ENCODE measurements at regions not wholly inside any gene's neighbourhood (a gene's known extent, or its start where the extent isn't known, plus 50 kb on each side); places are given as distances from the start of the nearest gene placed in this dataset.

DNA sequence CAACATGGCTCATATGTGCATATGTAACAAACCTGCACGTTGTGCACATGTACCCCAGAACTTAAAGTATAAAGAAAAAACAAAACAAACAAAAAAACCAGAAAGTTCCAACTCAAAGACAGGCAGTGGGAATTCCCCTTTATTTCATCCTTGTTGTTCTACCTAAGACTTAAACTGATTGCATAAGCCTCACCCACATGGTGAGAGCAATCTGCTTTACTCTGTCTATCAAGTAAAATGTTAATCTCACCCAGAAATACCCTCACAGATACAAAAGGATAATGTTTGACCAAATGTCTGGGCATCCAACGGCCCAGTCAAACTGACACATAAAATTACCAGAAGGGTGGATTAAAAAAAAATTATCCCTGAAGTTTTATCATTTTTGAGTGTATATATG lies 190.9 kb upstream of the PLSCR5 start:
- Histone ChIP-seq H2AFZ (ENCODE audit: low read depth, low read length, poor library complexity, severe bottlenecking) (no peak overlapping the region), H3K36me3 (ENCODE audit: control insufficient read depth in 1 of 2, insufficient read depth in 2 of 2, low read length in 2 of 2) (no peaks in the 10 kb centered on the region), H3K9me3 (ENCODE audit: control insufficient read depth in 1 of 2, insufficient read depth in 1 of 2, low read depth in 1 of 2, low read length in 2 of 2) (no peaks in the 10 kb centered on the region), H3K9ac (ENCODE audit: low read length) (no peak overlapping the region), H4K20me1 (ENCODE audit: insufficient read depth) (no peaks in the 10 kb centered on the region), H3K27ac (ENCODE audit: low read depth, low read length) (no peak overlapping the region), H3K9me2 (ENCODE audit: insufficient read depth) (no peaks in the 10 kb centered on the region), H3K27me3 (ENCODE audit: insufficient read depth, low read length) (no peaks in the 10 kb centered on the region), H3K4me3 (replicated peaks in 1 of 2; ENCODE audit: low read depth in 1 of 2, low read length in 2 of 2) (no peak overlapping the region), H3K4me1 (ENCODE audit: control insufficient read depth in 1 of 2, insufficient read depth in 2 of 2, low read length in 2 of 2) (no peaks in the 10 kb centered on the region), H3K4me2 (ENCODE audit: low read length) (no peak overlapping the region), H3K79me2 (ENCODE audit: insufficient read depth, low read length) (no peaks in the 10 kb centered on the region)
- intact Hi-C loops (cut with micrococcal nuclease), result no loop called here
- POLR2A ChIA-PET, result no interaction called here
- CTCF ChIA-PET, result no interaction called here
- no TSS peak for BruUV-seq (replicated peaks)
- ATAC-seq, result no peak
- DNase-seq (ENCODE audit: low read depth, low spot score), result no peak
- RAD21 ChIA-PET (ENCODE audit: low non-redundant PET in 1 of 2, low total read pairs in 2 of 2, uncharacterized antibody in 2 of 2, unreplicated experiment in 2 of 2), result no interaction called here
- TF ChIP-seq SP1 (IDR thresholded peaks at IDR 0.05; ENCODE audit: low read depth), result no peak
- TF ChIP-seq SRF (IDR thresholded peaks at IDR 0.05; ENCODE audit: low read depth), result no peak
- no peak for TF ChIP-seq RAD21 (IDR thresholded peaks at IDR 0.05; ENCODE audit: low read depth)
- no peak for TF ChIP-seq ZNF274 (IDR thresholded peaks at IDR 0.05; ENCODE audit: low read depth, low read length)
- TF ChIP-seq, protein P1, sequence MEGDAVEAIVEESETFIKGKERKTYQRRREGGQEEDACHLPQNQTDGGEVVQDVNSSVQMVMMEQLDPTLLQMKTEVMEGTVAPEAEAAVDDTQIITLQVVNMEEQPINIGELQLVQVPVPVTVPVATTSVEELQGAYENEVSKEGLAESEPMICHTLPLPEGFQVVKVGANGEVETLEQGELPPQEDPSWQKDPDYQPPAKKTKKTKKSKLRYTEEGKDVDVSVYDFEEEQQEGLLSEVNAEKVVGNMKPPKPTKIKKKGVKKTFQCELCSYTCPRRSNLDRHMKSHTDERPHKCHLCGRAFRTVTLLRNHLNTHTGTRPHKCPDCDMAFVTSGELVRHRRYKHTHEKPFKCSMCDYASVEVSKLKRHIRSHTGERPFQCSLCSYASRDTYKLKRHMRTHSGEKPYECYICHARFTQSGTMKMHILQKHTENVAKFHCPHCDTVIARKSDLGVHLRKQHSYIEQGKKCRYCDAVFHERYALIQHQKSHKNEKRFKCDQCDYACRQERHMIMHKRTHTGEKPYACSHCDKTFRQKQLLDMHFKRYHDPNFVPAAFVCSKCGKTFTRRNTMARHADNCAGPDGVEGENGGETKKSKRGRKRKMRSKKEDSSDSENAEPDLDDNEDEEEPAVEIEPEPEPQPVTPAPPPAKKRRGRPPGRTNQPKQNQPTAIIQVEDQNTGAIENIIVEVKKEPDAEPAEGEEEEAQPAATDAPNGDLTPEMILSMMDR (IDR thresholded peaks at IDR 0.05 in 2 of 3, conservative IDR thresholded peaks at IDR 0.05 in 1 of 3; ENCODE audit: borderline replicate concordance in 1 of 3, insufficient read depth in 1 of 3, low read depth in 2 of 3, low read length in 2 of 3), result no peak
- TF ChIP-seq SIN3A (IDR thresholded peaks at IDR 0.05; ENCODE audit: low read depth), result no peak
- no peak for TF ChIP-seq POLR2A (IDR thresholded peaks at IDR 0.05; ENCODE audit: borderline replicate concordance, extremely low read depth, insufficient read depth, insufficient read length)
- TF ChIP-seq CBX3 (IDR thresholded peaks at IDR 0.05; ENCODE audit: low read depth), result no peak
- no peak for TF ChIP-seq FOSL1 (IDR thresholded peaks at IDR 0.05; ENCODE audit: low read depth)
- no peak for TF ChIP-seq JUND (IDR thresholded peaks at IDR 0.05)
- TF ChIP-seq, protein P2, sequence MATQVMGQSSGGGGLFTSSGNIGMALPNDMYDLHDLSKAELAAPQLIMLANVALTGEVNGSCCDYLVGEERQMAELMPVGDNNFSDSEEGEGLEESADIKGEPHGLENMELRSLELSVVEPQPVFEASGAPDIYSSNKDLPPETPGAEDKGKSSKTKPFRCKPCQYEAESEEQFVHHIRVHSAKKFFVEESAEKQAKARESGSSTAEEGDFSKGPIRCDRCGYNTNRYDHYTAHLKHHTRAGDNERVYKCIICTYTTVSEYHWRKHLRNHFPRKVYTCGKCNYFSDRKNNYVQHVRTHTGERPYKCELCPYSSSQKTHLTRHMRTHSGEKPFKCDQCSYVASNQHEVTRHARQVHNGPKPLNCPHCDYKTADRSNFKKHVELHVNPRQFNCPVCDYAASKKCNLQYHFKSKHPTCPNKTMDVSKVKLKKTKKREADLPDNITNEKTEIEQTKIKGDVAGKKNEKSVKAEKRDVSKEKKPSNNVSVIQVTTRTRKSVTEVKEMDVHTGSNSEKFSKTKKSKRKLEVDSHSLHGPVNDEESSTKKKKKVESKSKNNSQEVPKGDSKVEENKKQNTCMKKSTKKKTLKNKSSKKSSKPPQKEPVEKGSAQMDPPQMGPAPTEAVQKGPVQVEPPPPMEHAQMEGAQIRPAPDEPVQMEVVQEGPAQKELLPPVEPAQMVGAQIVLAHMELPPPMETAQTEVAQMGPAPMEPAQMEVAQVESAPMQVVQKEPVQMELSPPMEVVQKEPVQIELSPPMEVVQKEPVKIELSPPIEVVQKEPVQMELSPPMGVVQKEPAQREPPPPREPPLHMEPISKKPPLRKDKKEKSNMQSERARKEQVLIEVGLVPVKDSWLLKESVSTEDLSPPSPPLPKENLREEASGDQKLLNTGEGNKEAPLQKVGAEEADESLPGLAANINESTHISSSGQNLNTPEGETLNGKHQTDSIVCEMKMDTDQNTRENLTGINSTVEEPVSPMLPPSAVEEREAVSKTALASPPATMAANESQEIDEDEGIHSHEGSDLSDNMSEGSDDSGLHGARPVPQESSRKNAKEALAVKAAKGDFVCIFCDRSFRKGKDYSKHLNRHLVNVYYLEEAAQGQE (IDR thresholded peaks at IDR 0.05; ENCODE audit: low read depth), result no peak
- no peak for TF ChIP-seq TCF7L2 (IDR thresholded peaks at IDR 0.05; ENCODE audit: borderline replicate concordance, extremely low read depth, insufficient read depth, insufficient read length)
- no peak for TF ChIP-seq ZFX (IDR thresholded peaks at IDR 0.05)
